Neural cell (in vitro differentiated cells): ENCODE measurements at regions not wholly inside any gene's neighbourhood (a gene's known extent, or its start where the extent isn't known, plus 50 kb on each side); places are given as distances from the start of the nearest gene placed in this dataset.

Source experiments
- H2AFZ ChIP-seq: fragments of 200-600, 300-800 bp; sonication (generic), shearing (Covaris generic); 2 replicates; pipeline ENCODE4 v1.6.0; 2014; ENCODE audit warnings: low read depth, mild to moderate bottlenecking, antibody characterized with exemption, low read length, moderate library complexity
- H3F3A ChIP-seq: fragments of 200-600 bp; shearing (Covaris generic); 2 replicates; pipeline ENCODE4 v1.6.1; 2016; ENCODE audit warnings: mild to moderate bottlenecking, moderate library complexity, mixed read lengths, antibody characterized with exemption, low read length; ENCODE audit not compliant: insufficient read depth, poor library complexity, severe bottlenecking
- H3K27ac ChIP-seq: fragments of 200-600, 300-800 bp; sonication (generic), shearing (Covaris generic); 2 replicates; pipeline ENCODE4 v1.5.1; 2014; ENCODE audit warnings: mild to moderate bottlenecking, low read length, moderate library complexity
- H3K27me3 ChIP-seq: fragments of 300-800, 200-600 bp; sonication (generic), shearing (Covaris generic); 2 replicates; pipeline ENCODE4 v1.6.0; 2014; ENCODE audit warnings: mild to moderate bottlenecking, low read depth, low read length, moderate library complexity; ENCODE audit not compliant: insufficient read depth
- H3K36me3 ChIP-seq: fragments of 300-800, 200-600 bp; sonication (generic), shearing (Covaris generic); 2 replicates; pipeline ENCODE4 v1.5.1; 2014; ENCODE audit warnings: mild to moderate bottlenecking, antibody characterized with exemption, low read length, moderate library complexity; ENCODE audit not compliant: insufficient read depth
- H3K4me2 ChIP-seq: fragments of 300-800, 200-600 bp; sonication (generic), shearing (Covaris generic); 2 replicates; pipeline ENCODE4 v1.6.0; 2014; ENCODE audit warnings: mild to moderate bottlenecking, low read length
- H3K4me3 ChIP-seq: fragments of 300-800, 200-600 bp; sonication (generic), shearing (Covaris generic); 2 replicates; pipeline ENCODE4 v1.5.1; 2014; ENCODE audit warnings: mild to moderate bottlenecking, low read length, moderate library complexity
- H3K79me2 ChIP-seq: fragments of 200-600 bp; shearing (Covaris generic); replicated peaks from 2 replicates; pipeline ENCODE4 v1.6.0; 2014; ENCODE audit warnings: mild to moderate bottlenecking, low read length, moderate library complexity; ENCODE audit not compliant: insufficient read depth
- H3K9ac ChIP-seq: fragments of 300-800, 200-600 bp; sonication (generic), shearing (Covaris generic); 2 replicates; pipeline ENCODE4 v1.6.1; 2016; ENCODE audit warnings: mild to moderate bottlenecking, low read length, mixed read lengths
- H3K9me2 ChIP-seq: fragments of 200-600 bp; shearing (Covaris generic); 2 replicates; pipeline ENCODE4 v1.6.1; 2016; ENCODE audit warnings: mild to moderate bottlenecking, low read length, mixed read lengths; ENCODE audit not compliant: insufficient read depth
- H3K9me3 ChIP-seq: fragments of 200-600, 300-800 bp; sonication (generic), shearing (Covaris generic); 2 replicates; pipeline ENCODE4 v1.6.1; 2016; ENCODE audit warnings: mild to moderate bottlenecking, mixed run types, low read length, moderate library complexity, mixed read lengths
- H4K20me1 ChIP-seq: fragments of 200-600 bp; shearing (Covaris generic); 2 replicates; pipeline ENCODE4 v1.6.1; 2016; ENCODE audit warnings: mild to moderate bottlenecking, mixed run types; ENCODE audit not compliant: insufficient read depth
- CTCF ChIP-seq: fragments of 450-650 bp; IDR thresholded peaks from 2 replicates; pipeline ENCODE4 v1.5.1; 2014; ENCODE audit warnings: antibody characterized with exemption, mild to moderate bottlenecking, moderate library complexity; ENCODE audit not compliant: poor library complexity, severe bottlenecking
- EP300 ChIP-seq: fragments of 450-650 bp; conservative IDR thresholded peaks from 2 replicates; pipeline ENCODE4 v1.6.1; 2014; ENCODE audit warnings: antibody characterized with exemption, mild to moderate bottlenecking, moderate library complexity; ENCODE audit not compliant: poor library complexity, severe bottlenecking
- EZH2 ChIP-seq: fragments of 200-600, 300-800 bp; shearing (Covaris generic), sonication (generic); IDR thresholded peaks from 2 replicates; pipeline ENCODE4 v1.6.1; 2014; ENCODE audit warnings: antibody characterized with exemption, low read length, borderline replicate concordance, mild to moderate bottlenecking; ENCODE audit not compliant: insufficient read depth, poor library complexity, severe bottlenecking
- MXI1 ChIP-seq: fragments of 450-650 bp; conservative IDR thresholded peaks from 2 replicates; pipeline ENCODE4 v1.6.1; 2014; ENCODE audit warnings: antibody characterized with exemption, mild to moderate bottlenecking; ENCODE audit not compliant: poor library complexity, severe bottlenecking
- POLR2AphosphoS5 ChIP-seq: IDR thresholded peaks from 2 replicates; pipeline ENCODE4 v1.6.1; 2012
- RAD21 ChIP-seq: fragments of 450-650 bp; conservative IDR thresholded peaks from 2 replicates; pipeline ENCODE4 v1.6.1; 2014; ENCODE audit warnings: antibody characterized with exemption, mild to moderate bottlenecking, moderate library complexity
- REST ChIP-seq: IDR thresholded peaks from 2 replicates; pipeline ENCODE4 v1.6.1; 2012; ENCODE audit warnings: borderline replicate concordance
- SMC3 ChIP-seq: fragments of 450-650 bp; conservative IDR thresholded peaks from 2 replicates; pipeline ENCODE4 v1.6.1; 2014; ENCODE audit warnings: antibody characterized with exemption, mild to moderate bottlenecking, moderate library complexity; ENCODE audit not compliant: poor library complexity
- TAF1 ChIP-seq: IDR thresholded peaks from 2 replicates; pipeline ENCODE4 v1.6.1; 2012; ENCODE audit warnings: low read depth

- H3K27me3 ChIP-seq, result no peaks in the 10 kb centered on the region
- TF ChIP-seq EP300, result no peak
- TF ChIP-seq RAD21, result no peak
- no peak for TF ChIP-seq REST
- no peak for TF ChIP-seq SMC3
- TF ChIP-seq EZH2, result no peak
- no peak for TF ChIP-seq POLR2AphosphoS5
- TF ChIP-seq MXI1, result no peak
- no peak for TF ChIP-seq TAF1
- no peak for TF ChIP-seq CTCF
- H3K9ac ChIP-seq, result no peak overlapping the region
- H3K4me2 ChIP-seq, result no peak overlapping the region
- no peaks in the 10 kb centered on the region for H3K9me3 ChIP-seq
- H4K20me1 ChIP-seq, result no peaks in the 10 kb centered on the region
- H3K27ac ChIP-seq, result no peak overlapping the region
- no peaks in the 10 kb centered on the region for H3F3A ChIP-seq
- H2AFZ ChIP-seq, result no peak overlapping the region
- H3K36me3 ChIP-seq, result no peaks in the 10 kb centered on the region
- no peaks in the 10 kb centered on the region for H3K9me2 ChIP-seq
- H3K79me2 ChIP-seq, result no peaks in the 10 kb centered on the region
- H3K4me3 ChIP-seq, result no peak overlapping the region
Measured at GRCh38 chr10:61067671-61068336, 123.8 kb upstream of the RHOBTB1 start.

GRCh38 chr10:61066661-61067344, 122.8 kb upstream of the RHOBTB1 start:
- no peak overlapping the region for H3K4me3 ChIP-seq
- no peaks in the 10 kb centered on the region for H3F3A ChIP-seq
- TF ChIP-seq POLR2AphosphoS5 (no peak), MXI1 (no peak), EP300 (no peak), RAD21 (no peak), SMC3 (no peak), REST (no peak), EZH2 (no peak), CTCF (no peak), TAF1 (no peak)

More at GRCh38 chr10:61066661-61067344, 122.8 kb upstream of the RHOBTB1 start:
- Histone ChIP-seq H3K9me3 (no peaks in the 10 kb centered on the region), H4K20me1 (no peaks in the 10 kb centered on the region), H2AFZ (no peak overlapping the region), H3K9ac (no peak overlapping the region), H3K9me2 (no peaks in the 10 kb centered on the region), H3K79me2 (no peaks in the 10 kb centered on the region), H3K36me3 (no peaks in the 10 kb centered on the region), H3K27me3 (no peaks in the 10 kb centered on the region), H3K4me2 (no peak overlapping the region), H3K27ac (no peak overlapping the region)
